H9 (cell line): ENCODE measurements at regions not wholly inside any gene's neighbourhood (a gene's known extent, or its start where the extent isn't known, plus 50 kb on each side); places are given as distances from the start of the nearest gene placed in this dataset.

Experiments used
- DNase-seq: peaks from one replicate; pipeline ENCODE4 v3.0.0-alpha.2; 2017
- H2AFZ ChIP-seq: one replicate; pipeline ENCODE4 v1.6.1; 2013; ENCODE audit warnings: mild to moderate bottlenecking, low read length, control low read depth, moderate library complexity
- H2AK5ac ChIP-seq: 2 replicates; pipeline ENCODE4 v1.6.1; 2013; ENCODE audit warnings: low read length, control low read depth, mixed read lengths; ENCODE audit not compliant: insufficient read length
- H2BK120ac ChIP-seq: one replicate; pipeline ENCODE4 v1.6.1; 2013; ENCODE audit warnings: low read depth, mild to moderate bottlenecking, low read length, control low read depth, inconsistent platforms; ENCODE audit not compliant: poor library complexity, severe bottlenecking
- H2BK12ac ChIP-seq: 2 replicates; pipeline ENCODE4 v1.6.1; 2013; ENCODE audit warnings: low read length, control low read depth, mixed read lengths, low read depth; ENCODE audit not compliant: insufficient read length
- H2BK15ac ChIP-seq: 2 replicates; pipeline ENCODE4 v1.6.1; 2013; ENCODE audit warnings: low read depth, low read length, control low read depth
- H2BK20ac ChIP-seq: one replicate; pipeline ENCODE4 v1.6.1; 2013; ENCODE audit warnings: low read depth, mild to moderate bottlenecking, low read length, control low read depth, inconsistent platforms; ENCODE audit not compliant: poor library complexity, severe bottlenecking
- H2BK5ac ChIP-seq: 2 replicates; pipeline ENCODE4 v1.6.1; 2013; ENCODE audit warnings: low read length, control low read depth, mixed read lengths; ENCODE audit not compliant: insufficient read length
- H3K14ac ChIP-seq: 2 replicates; pipeline ENCODE4 v1.6.1; 2013; ENCODE audit warnings: low read length, control low read depth; ENCODE audit not compliant: insufficient read depth
- H3K18ac ChIP-seq: 2 replicates; pipeline ENCODE4 v1.6.1; 2013; ENCODE audit warnings: low read depth, mild to moderate bottlenecking, mixed read lengths, low read length, control low read depth; ENCODE audit not compliant: insufficient read length
- H3K23ac ChIP-seq: 2 replicates; pipeline ENCODE4 v1.6.1; 2013; ENCODE audit warnings: low read length, control low read depth, mixed read lengths, low read depth; ENCODE audit not compliant: insufficient read length
- H3K23me2 ChIP-seq: 2 replicates; pipeline ENCODE4 v1.6.1; 2013; ENCODE audit warnings: low read depth, mild to moderate bottlenecking, mixed read lengths, low read length, control low read depth; ENCODE audit not compliant: insufficient read length, poor library complexity, severe bottlenecking
- H3K27ac ChIP-seq: 2 replicates; pipeline ENCODE4 v1.5.1; 2013; ENCODE audit warnings: low read length, control low read depth, mixed read lengths, low read depth; ENCODE audit not compliant: insufficient read length
- H3K27me3 ChIP-seq: 2 replicates; pipeline ENCODE4 v1.6.1; 2013; ENCODE audit warnings: low read length, control low read depth, inconsistent platforms; ENCODE audit not compliant: insufficient read depth
- H3K4ac ChIP-seq: 2 replicates; pipeline ENCODE4 v1.6.1; 2013; ENCODE audit warnings: low read depth, mild to moderate bottlenecking, control low read depth, inconsistent platforms, low read length, moderate library complexity
- H3K4me1 ChIP-seq: 2 replicates; pipeline ENCODE4 v1.6.1; 2013; ENCODE audit warnings: low read length, control low read depth, inconsistent platforms; ENCODE audit not compliant: insufficient read depth
- H3K4me2 ChIP-seq: 2 replicates; pipeline ENCODE4 v1.6.1; 2013; ENCODE audit warnings: low read length, control low read depth, mixed read lengths; ENCODE audit not compliant: insufficient read length, insufficient read depth
- H3K56ac ChIP-seq: 2 replicates; pipeline ENCODE4 v1.6.1; 2013; ENCODE audit warnings: low read depth, mild to moderate bottlenecking, mixed read lengths, low read length, control low read depth; ENCODE audit not compliant: insufficient read length
- H3K79me1 ChIP-seq: 2 replicates; pipeline ENCODE4 v1.6.1; 2013; ENCODE audit warnings: low read depth, mild to moderate bottlenecking, moderate library complexity, low read length, control low read depth, inconsistent platforms; ENCODE audit not compliant: insufficient read depth, poor library complexity, severe bottlenecking
- H3K79me2 ChIP-seq: 2 replicates; pipeline ENCODE4 v1.6.1; 2013; ENCODE audit warnings: low read length, control low read depth, inconsistent platforms; ENCODE audit not compliant: insufficient read depth
- H3K9ac ChIP-seq: 2 replicates; pipeline ENCODE4 v1.6.1; 2013; ENCODE audit warnings: low read length, control low read depth, mixed read lengths; ENCODE audit not compliant: insufficient read length; ENCODE audit errors: extremely low read depth
- H3K9me3 ChIP-seq: one replicate; pipeline ENCODE4 v1.6.1; 2013; ENCODE audit warnings: low read depth, low read length, inconsistent platforms; ENCODE audit not compliant: control insufficient read depth
- H3T11ph ChIP-seq: one replicate; pipeline ENCODE4 v1.6.1; 2013; ENCODE audit warnings: mild to moderate bottlenecking, low read length, control low read depth, inconsistent platforms
- H4K20me1 ChIP-seq: one replicate; pipeline ENCODE4 v1.6.1; 2013; ENCODE audit not compliant: control insufficient read depth, insufficient read length, insufficient read depth
- H4K5ac ChIP-seq: 2 replicates; pipeline ENCODE4 v1.6.1; 2013; ENCODE audit warnings: low read depth, mild to moderate bottlenecking, mixed read lengths, low read length, control low read depth; ENCODE audit not compliant: insufficient read length
- H4K8ac ChIP-seq: replicated peaks from 2 replicates; pipeline ENCODE4 v1.6.1; 2013; ENCODE audit warnings: low read length, control low read depth, mixed read lengths, low read depth; ENCODE audit not compliant: insufficient read length
- H4K91ac ChIP-seq: 2 replicates; pipeline ENCODE4 v1.6.1; 2013; ENCODE audit warnings: low read depth, mild to moderate bottlenecking, moderate library complexity, mixed read lengths, low read length, control low read depth; ENCODE audit not compliant: insufficient read length
- H3K27ac Mint-ChIP-seq, 3 experiments: 2 replicates in 2 of 3; 3 replicates in 1 of 3; pipeline ENCODE4 v1.8.0; 2020 to 2021; ENCODE audit warnings: mixed read lengths in 3 of 3, mild to moderate bottlenecking in 1 of 3, moderate library complexity in 1 of 3
- H3K27me3 Mint-ChIP-seq: 2 replicates; pipeline ENCODE4 v1.8.0; 2021; ENCODE audit warnings: low read depth, mild to moderate bottlenecking, moderate library complexity, mixed read lengths
- H3K36me3 Mint-ChIP-seq, 3 experiments: 2 replicates in 2 of 3; 3 replicates in 1 of 3; pipeline ENCODE4 v1.8.0; 2020 to 2021; ENCODE audit warnings: low read depth in 3 of 3, mixed read lengths in 3 of 3; ENCODE audit not compliant: insufficient read depth in 1 of 3
- H3K4me1 Mint-ChIP-seq, 2 experiments: 2 replicates each; pipeline ENCODE4 v1.8.0; 2020; ENCODE audit warnings: mixed read lengths in 2 of 2
- H3K4me3 Mint-ChIP-seq, 2 experiments: 2 replicates in 1 of 2; 3 replicates in 1 of 2; pipeline ENCODE4 v1.8.0; 2020 to 2021; ENCODE audit warnings: mild to moderate bottlenecking in 2 of 2, mixed read lengths in 2 of 2, moderate library complexity in 1 of 2
- H3K9me3 Mint-ChIP-seq, 2 experiments: 2 replicates in 1 of 2; 3 replicates in 1 of 2; pipeline ENCODE4 v1.8.0; 2020; ENCODE audit warnings: mild to moderate bottlenecking in 2 of 2, mixed read lengths in 2 of 2, moderate library complexity in 1 of 2
- CTCF ChIP-seq: fragments of 200-600 bp; sonication (generic); conservative IDR thresholded peaks from 3 replicates; pipeline ENCODE4 v1.8.0; 2021; ENCODE audit warnings: antibody characterized with exemption, mild to moderate bottlenecking
- WGBS: extraction: QIAGEN DNeasy Blood & Tissue Kit; methylation state at CpG from one replicate; pipeline ENCODE4 v1.1.7; 2013; ENCODE audit warnings: missing lambda C conversion rate, low lambda C conversion rate, mixed read lengths; ENCODE audit not compliant: insufficient read length; ENCODE audit errors: extremely low coverage; 5-methylcytosine and 5-hydroxymethylcytosine counted together

DNA sequence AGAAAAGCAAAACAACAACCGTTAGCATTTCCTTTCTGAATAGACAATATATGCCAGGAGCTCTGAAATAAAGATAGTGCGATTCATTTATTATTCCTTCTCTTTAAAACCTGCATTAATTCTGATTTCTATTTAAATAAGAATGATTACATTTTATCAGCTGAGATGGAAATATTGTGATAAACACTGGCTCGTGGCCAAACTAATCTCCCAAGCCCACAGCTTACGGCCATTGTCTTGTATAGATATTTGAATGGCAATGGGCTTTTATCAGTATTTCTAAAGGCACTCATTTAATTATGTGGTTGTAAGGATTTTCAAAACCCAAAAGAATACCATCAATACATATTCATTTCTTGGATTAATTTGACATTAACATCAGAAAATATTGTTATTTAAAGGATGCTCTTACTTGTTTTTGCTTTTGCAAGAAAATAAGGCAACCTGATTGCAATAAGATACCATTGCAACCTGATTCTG, 123.7 kb upstream of the IRX5 start:
- H3K9me3 Mint-ChIP-seq = no peaks in the 10 kb centered on the region; a peak in 1 of 5 replicates

More for the DNA sequence above, 123.7 kb upstream of the IRX5 start:
- no peak overlapping the region for H3K27ac ChIP-seq
- H2BK5ac ChIP-seq = no peak overlapping the region
- H3K14ac ChIP-seq = no peak overlapping the region
- H3K4ac ChIP-seq = no peak overlapping the region
- H4K8ac ChIP-seq = no peak overlapping the region
- no peak overlapping the region for H2BK15ac ChIP-seq
- no peak overlapping the region for H3K23ac ChIP-seq
- Mint-ChIP-seq H3K36me3 (peaks cover 0 to 5% (median 0%) of the 10 kb centered on the region in 3 experiments; a peak in 1 of 7 replicates), H3K27ac (no peak overlapping the region), H3K4me1 (peaks cover 30 to 35% of the 10 kb centered on the region in 2 experiments), H3K27me3 (no peaks in the 10 kb centered on the region), H3K4me3 (no peak overlapping the region)
- H4K5ac ChIP-seq = no peak overlapping the region
- no peak overlapping the region for H3K4me2 ChIP-seq
- no peaks in the 10 kb centered on the region for H4K20me1 ChIP-seq
- no peak overlapping the region for H3T11ph ChIP-seq
- no CpG with 5 or more reads among the region's 4 CpGs for WGBS
- no peak overlapping the region for H2BK120ac ChIP-seq
- no peaks in the 10 kb centered on the region for H3K27me3 ChIP-seq
- DNase-seq = no peak
- H3K9me3 ChIP-seq = no peaks in the 10 kb centered on the region
- TF ChIP-seq CTCF = no peak
- no peak overlapping the region for H2BK20ac ChIP-seq
- H3K79me2 ChIP-seq = no peaks in the 10 kb centered on the region
- no peak overlapping the region for H3K9ac ChIP-seq
- no peak overlapping the region for H4K91ac ChIP-seq
- H2BK12ac ChIP-seq = no peak overlapping the region
- no peaks in the 10 kb centered on the region for H3K23me2 ChIP-seq
- H3K79me1 ChIP-seq = no peaks in the 10 kb centered on the region
- no peak overlapping the region for H3K56ac ChIP-seq
- H3K4me1 ChIP-seq = peaks cover 5% of the 10 kb centered on the region; the same call in 1 of the 2 replicates
- no peak overlapping the region for H2AFZ ChIP-seq
- H2AK5ac ChIP-seq = no peak overlapping the region
- no peak overlapping the region for H3K18ac ChIP-seq
